NT2/D1 (cell line): ENCODE measurements at regions not wholly inside any gene's neighbourhood (a gene's known extent, or its start where the extent isn't known, plus 50 kb on each side); places are given as distances from the start of the nearest gene placed in this dataset.
"Not testable (repeated sequence)": the region's sequence is repeated elsewhere in the genome, so short reads cannot be mapped to it uniquely, and the experiment has no call there.

ENCODE experiments used
- YY1 ChIP-seq: IDR thresholded peaks from 2 replicates; pipeline ENCODE4 v1.6.1; 2011; ENCODE audit not compliant: insufficient read length, insufficient read depth
- ZNF274 ChIP-seq: IDR thresholded peaks from 2 replicates; pipeline ENCODE4 v1.6.1; 2011; ENCODE audit warnings: mild to moderate bottlenecking, low read depth, low read length

- TF ChIP-seq ZNF274, YY1: not testable (repeated sequence)
These were observed 467.1 kb downstream of the FAM72C start for GRCh38 chr1:143504703-143505102.
